ENCODE measurements at regions not wholly inside any gene's neighbourhood (a gene's known extent, or its start where the extent isn't known, plus 50 kb on each side); places are given as distances from the start of the nearest gene placed in this dataset.
A peak's percentile ranks its signal among the peaks of the same experiment; 100 is the strongest.

- FAIRE-seq = no peak
- no peak for TF ChIP-seq CTCF (IDR thresholded peaks at IDR 0.05; ENCODE audit: insufficient read depth, missing control alignments)
- DNase-seq (ENCODE audit: insufficient read length, low spot score) = no peak
Observed at GRCh38 chr5:23014825-23015224, 161.7 kb upstream of the CDH12 start.

- TF ChIP-seq CTCF (IDR thresholded peaks at IDR 0.05; ENCODE audit: insufficient read depth, missing control alignments) = no peak
- no peak for DNase-seq (ENCODE audit: insufficient read length, low spot score)
- no peak for FAIRE-seq
Observed at GRCh38 chr5:23014266-23014665, 161.1 kb upstream of the CDH12 start.

GRCh38 chr5:23013395-23013998, 160.4 kb upstream of the CDH12 start:
- DNase-seq (ENCODE audit: insufficient read length, low spot score) (no peak), FAIRE-seq (peak; percentile 11)
- no peak for TF ChIP-seq CTCF (IDR thresholded peaks at IDR 0.05; ENCODE audit: insufficient read depth, missing control alignments)

- DNase-seq (ENCODE audit: insufficient read length, low spot score) (no peak), FAIRE-seq (no peak)
- TF ChIP-seq CTCF (IDR thresholded peaks at IDR 0.05; ENCODE audit: insufficient read depth, missing control alignments) = no peak
Observed at GRCh38 chr5:23012842-23013241, 159.7 kb upstream of the CDH12 start.

GRCh38 chr5:23007762-23008161, 154.6 kb upstream of the CDH12 start:
- peak; percentile 44 for FAIRE-seq
- no peak for TF ChIP-seq CTCF (IDR thresholded peaks at IDR 0.05; ENCODE audit: insufficient read depth, missing control alignments)
- DNase-seq (ENCODE audit: insufficient read length, low spot score) = no peak

GRCh38 chr5:23007236-23007635, 154.1 kb upstream of the CDH12 start:
- FAIRE-seq = peak; percentile 29
- no peak for TF ChIP-seq CTCF (IDR thresholded peaks at IDR 0.05; ENCODE audit: insufficient read depth, missing control alignments)
- DNase-seq (ENCODE audit: insufficient read length, low spot score) = no peak

- FAIRE-seq = no peak
- no peak for TF ChIP-seq CTCF (IDR thresholded peaks at IDR 0.05; ENCODE audit: insufficient read depth, missing control alignments)
- no peak for DNase-seq (ENCODE audit: insufficient read length, low spot score)
Observed at GRCh38 chr5:23001120-23001519, 148.0 kb upstream of the CDH12 start.

All from D721Med (cell line).